BE2C (cell line): ENCODE measurements at regions not wholly inside any gene's neighbourhood (a gene's known extent, or its start where the extent isn't known, plus 50 kb on each side); places are given as distances from the start of the nearest gene placed in this dataset.

Experiments
- DNase-seq: peaks from one replicate; pipeline ENCODE4 v3.0.0-alpha.2; 2020
- H3K27me3 ChIP-seq: fragments of 250-450 bp; sonication (Bioruptor Pico); 2 replicates; pipeline ENCODE4 v1.5.1; 2020; ENCODE audit warnings: mild to moderate bottlenecking
- H3K36me3 ChIP-seq: fragments of 250-450 bp; sonication (Bioruptor Pico); 2 replicates; pipeline ENCODE4 v1.5.1; 2020; ENCODE audit warnings: mild to moderate bottlenecking
- H3K4me1 ChIP-seq: fragments of 250-450 bp; sonication (Bioruptor Pico); 2 replicates; pipeline ENCODE4 v1.5.1; 2020
- H3K4me3 ChIP-seq: 2 replicates; pipeline ENCODE4 v1.5.1; 2011; ENCODE audit warnings: low read depth, low read length
- H3K9me3 ChIP-seq: fragments of 250-450 bp; sonication (Bioruptor Pico); 2 replicates; pipeline ENCODE4 v1.5.1; 2020
- TF ChIP-seq, protein P1 (sequence below): IDR thresholded peaks from 2 replicates; pipeline ENCODE4 v1.5.1; 2012; ENCODE audit warnings: mild to moderate bottlenecking, low read depth, low read length

DNA sequence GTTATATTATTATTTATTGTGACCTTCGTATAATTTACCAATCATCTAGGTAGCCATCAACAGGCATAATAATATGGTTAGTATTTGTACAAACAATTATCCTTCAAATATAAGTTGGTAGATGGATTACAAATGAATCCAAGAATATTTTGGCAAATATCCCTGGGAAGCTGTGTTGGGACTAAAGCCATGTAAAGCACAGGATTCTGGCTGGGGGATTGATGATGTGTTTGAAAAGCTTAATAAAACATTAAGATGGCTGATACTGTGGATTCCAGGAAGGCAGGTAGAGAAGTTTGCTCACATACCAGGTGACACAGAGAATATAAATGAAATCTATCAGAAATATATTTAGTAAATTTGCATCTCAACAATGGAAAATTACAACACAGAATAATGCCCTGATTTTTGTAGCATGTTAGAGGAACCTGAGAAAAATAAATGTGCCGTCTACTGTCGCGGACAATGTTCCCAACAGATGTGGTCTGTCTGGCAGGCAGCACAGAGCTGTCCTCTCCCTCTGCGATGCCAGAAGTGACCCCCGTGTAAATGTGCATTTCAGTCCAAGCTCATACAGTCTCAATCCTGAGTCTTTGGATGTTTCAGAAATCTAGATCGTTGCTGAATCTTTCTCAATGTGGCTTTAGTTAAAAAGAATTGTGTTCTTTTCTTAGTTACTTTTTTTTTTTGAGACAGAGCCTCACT, 125.0 kb downstream of the TEX36 start:
- Histone ChIP-seq H3K36me3 (no peaks in the 10 kb centered on the region), H3K27me3 (0 out of 2 replicates have a peak, but pooled peaks cover 2% of the 10 kb centered on the region), H3K9me3 (no peaks in the 10 kb centered on the region), H3K4me3 (no peak overlapping the region), H3K4me1 (no peaks in the 10 kb centered on the region)
- DNase-seq = no peak
- TF ChIP-seq, protein P1, sequence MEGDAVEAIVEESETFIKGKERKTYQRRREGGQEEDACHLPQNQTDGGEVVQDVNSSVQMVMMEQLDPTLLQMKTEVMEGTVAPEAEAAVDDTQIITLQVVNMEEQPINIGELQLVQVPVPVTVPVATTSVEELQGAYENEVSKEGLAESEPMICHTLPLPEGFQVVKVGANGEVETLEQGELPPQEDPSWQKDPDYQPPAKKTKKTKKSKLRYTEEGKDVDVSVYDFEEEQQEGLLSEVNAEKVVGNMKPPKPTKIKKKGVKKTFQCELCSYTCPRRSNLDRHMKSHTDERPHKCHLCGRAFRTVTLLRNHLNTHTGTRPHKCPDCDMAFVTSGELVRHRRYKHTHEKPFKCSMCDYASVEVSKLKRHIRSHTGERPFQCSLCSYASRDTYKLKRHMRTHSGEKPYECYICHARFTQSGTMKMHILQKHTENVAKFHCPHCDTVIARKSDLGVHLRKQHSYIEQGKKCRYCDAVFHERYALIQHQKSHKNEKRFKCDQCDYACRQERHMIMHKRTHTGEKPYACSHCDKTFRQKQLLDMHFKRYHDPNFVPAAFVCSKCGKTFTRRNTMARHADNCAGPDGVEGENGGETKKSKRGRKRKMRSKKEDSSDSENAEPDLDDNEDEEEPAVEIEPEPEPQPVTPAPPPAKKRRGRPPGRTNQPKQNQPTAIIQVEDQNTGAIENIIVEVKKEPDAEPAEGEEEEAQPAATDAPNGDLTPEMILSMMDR = no peak

DNA sequence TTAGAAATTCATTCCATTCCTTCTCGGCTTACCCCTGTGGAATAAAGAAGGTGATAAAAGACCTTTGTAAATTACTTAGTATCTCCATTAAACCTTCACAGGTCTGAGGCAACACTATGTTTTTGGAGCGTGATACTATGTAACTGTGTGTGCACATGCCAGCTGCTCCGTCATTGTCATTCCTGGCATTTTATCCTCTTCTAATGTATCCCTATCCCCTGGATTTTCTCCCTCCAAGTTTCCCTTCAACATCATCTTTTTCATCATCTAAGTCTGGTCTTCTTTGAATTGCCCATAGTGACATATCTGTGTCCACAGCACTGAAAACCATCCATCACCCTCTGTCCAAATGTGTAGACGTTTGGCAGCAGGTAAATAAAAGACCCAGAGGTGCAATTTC, 125.7 kb downstream of the TEX36 start:
- Histone ChIP-seq H3K27me3 (0 out of 2 replicates have a peak, but pooled peaks cover 2% of the 10 kb centered on the region), H3K4me3 (no peak overlapping the region), H3K4me1 (no peaks in the 10 kb centered on the region), H3K9me3 (no peaks in the 10 kb centered on the region), H3K36me3 (no peaks in the 10 kb centered on the region)
- TF ChIP-seq, protein P1 = no peak
- DNase-seq = no peak

DNA sequence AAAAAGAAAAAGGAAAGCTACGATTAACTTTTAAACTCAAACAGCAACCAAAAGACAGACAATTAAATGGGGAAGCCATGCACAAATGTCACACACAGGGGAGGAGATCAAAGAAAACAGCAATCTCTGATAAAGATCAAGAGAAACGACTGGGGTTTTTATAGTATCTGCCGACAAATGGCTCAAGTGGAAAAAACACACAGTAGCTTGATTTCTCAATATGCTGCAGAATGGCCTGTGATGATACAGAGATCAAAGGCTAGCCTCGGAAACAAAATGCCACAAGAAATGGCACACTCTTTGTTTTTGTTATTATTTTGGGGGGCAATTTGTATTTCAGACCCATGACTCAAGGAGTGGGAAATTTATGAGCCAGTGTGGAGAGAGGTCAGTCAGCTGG, 126.1 kb downstream of the TEX36 start:
- 0 out of 2 replicates have a peak, but pooled peaks cover 2% of the 10 kb centered on the region for H3K27me3 ChIP-seq
- no peaks in the 10 kb centered on the region for H3K9me3 ChIP-seq
- TF ChIP-seq, protein P1 = no peak
- H3K4me3 ChIP-seq = no peak overlapping the region
- H3K36me3 ChIP-seq = no peaks in the 10 kb centered on the region
- DNase-seq = no peak
- no peaks in the 10 kb centered on the region for H3K4me1 ChIP-seq

DNA sequence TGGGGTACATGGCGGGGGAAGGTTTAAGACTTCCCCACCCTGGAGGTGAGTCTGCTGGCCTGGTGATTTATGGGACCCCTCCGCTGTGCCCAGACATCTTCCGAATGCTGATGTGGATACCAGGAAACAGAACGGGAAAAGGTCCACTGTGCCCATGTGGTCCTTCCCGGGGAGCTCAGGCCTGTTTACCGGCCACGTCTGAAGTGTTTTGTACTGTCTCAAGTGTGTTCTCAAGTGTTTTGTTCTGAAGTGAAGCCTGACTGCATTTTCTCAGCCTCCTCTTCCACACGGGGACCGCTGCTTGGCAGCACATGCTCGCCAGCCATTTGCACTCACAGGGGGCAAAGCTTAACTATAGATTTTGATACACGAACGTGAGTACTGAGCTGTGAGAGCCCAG, 127.2 kb downstream of the TEX36 start:
- DNase-seq = no peak
- Histone ChIP-seq H3K9me3 (no peaks in the 10 kb centered on the region), H3K4me1 (no peaks in the 10 kb centered on the region), H3K36me3 (no peaks in the 10 kb centered on the region), H3K27me3 (0 out of 2 replicates have a peak, but pooled peaks cover 2% of the 10 kb centered on the region), H3K4me3 (no peak overlapping the region)
- TF ChIP-seq, protein P1 = no peak

DNA sequence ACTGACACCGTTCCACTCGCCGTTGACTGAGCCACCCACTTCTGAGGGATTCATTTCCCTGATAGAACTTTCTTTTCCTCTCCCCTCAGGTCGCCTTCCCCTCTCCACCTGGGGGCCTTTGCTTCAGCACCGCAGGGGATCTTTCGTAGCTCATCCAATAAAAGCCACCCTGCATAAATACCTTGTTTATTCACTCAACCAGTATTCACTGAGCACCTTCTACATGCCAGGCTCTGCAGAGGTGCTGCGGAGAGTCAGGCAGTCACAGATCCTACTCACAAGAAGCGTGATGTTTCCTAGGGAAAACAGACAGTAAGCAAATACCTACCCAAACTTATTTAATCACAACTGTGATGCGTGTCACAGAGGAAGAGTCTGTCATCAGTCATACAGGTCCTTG, 127.7 kb downstream of the TEX36 start:
- Histone ChIP-seq H3K27me3 (0 out of 2 replicates have a peak, but pooled peaks cover 2% of the 10 kb centered on the region), H3K36me3 (no peaks in the 10 kb centered on the region), H3K4me3 (no peak overlapping the region), H3K4me1 (no peaks in the 10 kb centered on the region), H3K9me3 (no peaks in the 10 kb centered on the region)
- TF ChIP-seq, protein P1 = no peak
- no peak for DNase-seq

DNA sequence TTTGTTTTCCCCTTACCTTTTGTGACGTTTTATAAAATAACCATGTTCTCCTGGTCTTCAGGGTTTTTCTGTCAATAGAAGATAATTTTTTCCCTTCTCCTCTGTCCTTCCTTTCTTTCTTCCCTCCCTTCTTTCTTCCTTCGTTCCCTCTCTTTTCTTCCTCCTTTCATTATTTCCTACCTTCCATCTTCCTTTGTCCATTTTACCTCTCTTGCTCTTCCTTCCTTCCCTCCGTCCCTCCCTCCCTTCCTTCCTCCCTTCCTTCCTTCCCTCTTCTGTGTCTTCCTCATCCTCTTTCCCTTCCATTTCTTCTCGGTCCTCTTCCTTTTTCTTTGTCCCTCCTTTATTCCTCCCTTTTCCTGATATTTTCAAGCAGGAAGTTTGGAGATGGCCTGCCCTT, 128.2 kb downstream of the TEX36 start:
- TF ChIP-seq, protein P1 = no peak
- DNase-seq = no peak

More for the DNA sequence above, 128.2 kb downstream of the TEX36 start:
- Histone ChIP-seq H3K4me1 (no peaks in the 10 kb centered on the region), H3K36me3 (no peaks in the 10 kb centered on the region), H3K9me3 (no peaks in the 10 kb centered on the region), H3K27me3 (0 out of 2 replicates have a peak, but pooled peaks cover 2% of the 10 kb centered on the region), H3K4me3 (no peak overlapping the region)
